22Rv1 (cell line): ENCODE measurements at regions not wholly inside any gene's neighbourhood (a gene's known extent, or its start where the extent isn't known, plus 50 kb on each side); places are given as distances from the start of the nearest gene placed in this dataset.
"Not testable (repeated sequence)": the region's sequence is repeated elsewhere in the genome, so short reads cannot be mapped to it uniquely, and the experiment has no call there.

Source experiments
- H3K27ac ChIP-seq: fragments of 450-650 bp; 2 replicates; pipeline ENCODE4 v1.5.1; 2017
- ZFX ChIP-seq: fragments of 450-650 bp; IDR thresholded peaks from 2 replicates; pipeline ENCODE4 v1.6.1; 2017; ENCODE audit warnings: antibody characterized with exemption, borderline replicate concordance
- TF ChIP-seq, protein P1 (sequence below): fragments of 450-650 bp; IDR thresholded peaks from 2 replicates; pipeline ENCODE4 v1.5.1; 2017; ENCODE audit warnings: mild to moderate bottlenecking

DNA sequence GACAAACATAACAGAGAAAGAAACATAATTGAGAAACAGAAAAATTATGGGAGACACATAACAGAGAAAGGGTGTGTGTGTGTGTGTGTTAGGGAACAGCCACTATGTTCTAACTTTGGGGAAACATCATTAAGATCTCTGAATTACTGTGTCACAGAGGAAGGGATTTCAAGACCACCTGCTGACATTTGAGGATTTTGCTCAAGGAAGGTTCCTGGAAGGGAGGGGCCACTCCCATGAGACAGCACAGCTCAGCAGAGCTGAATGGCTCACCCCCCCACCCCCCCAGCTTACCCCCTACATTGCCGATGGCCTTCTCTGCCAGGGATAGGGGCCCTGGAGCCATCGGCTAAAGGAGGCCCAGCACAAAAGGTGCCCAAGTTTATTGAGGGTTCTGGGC lies 124.6 kb upstream of the ZNF469 start:
- H3K27ac ChIP-seq, result not testable (repeated sequence)

DNA sequence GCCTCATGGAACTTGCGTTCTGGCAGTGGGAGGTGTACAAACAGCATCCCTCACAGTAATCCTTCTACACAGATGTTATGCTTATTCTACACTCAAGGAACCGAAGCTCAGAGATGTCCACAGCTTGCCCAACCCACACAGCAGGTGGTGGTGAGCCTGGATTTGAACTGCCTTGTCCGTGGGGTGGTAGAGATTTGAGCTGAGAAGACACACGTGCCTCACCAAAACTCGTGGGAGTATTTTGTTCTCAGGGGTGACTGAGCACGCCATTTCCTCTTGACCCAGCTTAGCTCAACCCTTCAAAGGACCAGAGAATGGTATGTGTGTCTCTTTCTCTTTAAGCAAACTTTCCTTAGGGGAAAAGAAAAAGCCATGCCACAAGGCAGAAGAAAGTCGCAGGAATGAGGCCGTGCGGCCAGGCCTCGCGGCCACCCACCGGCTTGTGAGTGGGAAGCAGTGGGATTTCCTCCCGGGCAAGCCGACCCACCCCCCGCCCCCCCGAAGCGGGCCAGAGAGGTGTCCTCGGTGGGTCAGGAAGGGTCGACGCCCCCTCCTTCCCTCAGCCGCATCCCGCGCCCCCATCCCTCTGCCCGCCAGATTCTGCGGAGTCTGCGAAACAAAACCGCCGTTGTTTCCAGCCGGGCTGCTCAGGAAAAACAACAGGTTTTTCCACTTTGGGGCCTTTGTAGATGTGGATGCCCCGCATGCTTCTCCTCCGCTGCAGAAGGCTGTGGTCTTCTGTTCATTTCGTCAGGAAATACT lies 123.8 kb upstream of the ZNF469 start:
- not testable (repeated sequence) for H3K27ac ChIP-seq

DNA sequence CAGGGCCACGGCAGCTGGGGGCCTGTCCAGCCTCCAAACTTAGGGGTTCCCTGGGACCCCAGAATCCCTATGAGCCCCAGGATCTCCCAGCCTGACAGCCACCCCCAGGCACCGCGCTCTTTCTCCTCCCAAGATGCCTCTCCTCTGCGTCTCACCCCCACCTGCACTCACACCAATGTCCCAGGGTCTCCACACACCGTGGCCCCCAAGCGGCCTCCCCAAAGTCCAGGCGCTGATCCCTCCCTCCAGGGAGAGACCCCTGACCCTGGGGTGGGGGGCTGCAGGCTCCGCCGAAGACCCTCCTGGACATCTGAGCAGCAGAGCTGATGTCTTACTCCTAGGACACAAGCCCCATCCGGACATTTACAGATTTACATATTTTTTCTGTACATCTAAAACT lies 123.2 kb upstream of the ZNF469 start:
- not testable (repeated sequence) for H3K27ac ChIP-seq

DNA sequence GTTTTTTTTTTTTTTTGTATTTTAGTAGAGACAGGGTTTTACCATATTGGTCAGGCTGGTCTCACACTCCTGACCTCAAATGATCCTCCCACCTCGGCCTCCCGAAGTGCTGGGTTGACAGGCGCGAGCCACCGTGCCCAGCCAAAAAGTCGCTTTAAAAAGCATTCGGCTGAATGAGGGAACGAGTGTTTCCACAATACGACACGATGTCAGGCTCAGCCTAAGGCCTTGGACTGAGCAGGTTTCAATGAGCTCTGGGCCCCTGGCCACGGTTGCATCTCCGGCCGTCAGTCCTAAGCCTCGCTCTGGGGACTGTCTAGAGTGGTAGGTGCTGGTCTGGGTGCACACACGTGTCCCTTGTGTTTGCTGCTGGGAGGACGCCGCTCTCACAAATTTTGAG lies 122.6 kb upstream of the ZNF469 start:
- H3K27ac ChIP-seq, result not testable (repeated sequence)

DNA sequence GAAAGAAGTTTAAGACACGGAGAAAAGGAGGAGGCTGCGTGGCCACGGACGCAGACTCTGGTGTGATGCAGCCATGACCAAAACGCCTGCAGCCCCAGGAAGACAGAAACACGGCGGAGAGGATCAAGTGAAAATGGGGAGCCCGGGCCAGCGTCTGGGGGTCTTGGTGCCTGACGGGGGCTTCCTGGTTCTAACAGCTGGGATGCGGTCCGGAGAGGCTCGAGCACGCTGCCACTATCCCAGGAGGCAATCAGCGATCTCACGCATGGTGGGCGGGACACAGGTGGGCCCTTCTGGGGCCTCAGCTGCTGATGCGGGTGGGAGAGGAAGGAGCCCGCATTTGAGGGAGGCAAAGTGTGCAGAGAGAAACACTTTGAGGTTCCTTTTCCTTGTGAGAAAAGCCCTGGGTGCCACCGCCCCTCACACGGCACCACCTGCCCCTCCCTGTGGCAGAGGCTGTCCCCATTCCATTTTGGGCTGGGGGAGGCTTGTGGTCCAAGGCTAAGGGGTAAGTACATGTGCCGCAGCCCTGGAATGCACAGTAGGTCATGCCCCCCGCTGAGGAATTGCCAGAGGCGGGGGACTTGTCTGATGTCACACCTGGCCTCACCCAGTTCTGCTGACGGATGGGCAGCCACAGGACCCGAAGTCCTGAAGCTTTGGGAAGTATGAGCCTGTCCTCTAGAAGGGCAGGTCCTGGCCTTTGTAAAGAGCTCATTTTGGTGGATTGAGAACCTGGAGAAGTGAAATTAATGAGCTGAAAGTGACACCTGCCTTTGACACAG lies 121.7 kb upstream of the ZNF469 start:
- H3K27ac ChIP-seq, result not testable (repeated sequence)

DNA sequence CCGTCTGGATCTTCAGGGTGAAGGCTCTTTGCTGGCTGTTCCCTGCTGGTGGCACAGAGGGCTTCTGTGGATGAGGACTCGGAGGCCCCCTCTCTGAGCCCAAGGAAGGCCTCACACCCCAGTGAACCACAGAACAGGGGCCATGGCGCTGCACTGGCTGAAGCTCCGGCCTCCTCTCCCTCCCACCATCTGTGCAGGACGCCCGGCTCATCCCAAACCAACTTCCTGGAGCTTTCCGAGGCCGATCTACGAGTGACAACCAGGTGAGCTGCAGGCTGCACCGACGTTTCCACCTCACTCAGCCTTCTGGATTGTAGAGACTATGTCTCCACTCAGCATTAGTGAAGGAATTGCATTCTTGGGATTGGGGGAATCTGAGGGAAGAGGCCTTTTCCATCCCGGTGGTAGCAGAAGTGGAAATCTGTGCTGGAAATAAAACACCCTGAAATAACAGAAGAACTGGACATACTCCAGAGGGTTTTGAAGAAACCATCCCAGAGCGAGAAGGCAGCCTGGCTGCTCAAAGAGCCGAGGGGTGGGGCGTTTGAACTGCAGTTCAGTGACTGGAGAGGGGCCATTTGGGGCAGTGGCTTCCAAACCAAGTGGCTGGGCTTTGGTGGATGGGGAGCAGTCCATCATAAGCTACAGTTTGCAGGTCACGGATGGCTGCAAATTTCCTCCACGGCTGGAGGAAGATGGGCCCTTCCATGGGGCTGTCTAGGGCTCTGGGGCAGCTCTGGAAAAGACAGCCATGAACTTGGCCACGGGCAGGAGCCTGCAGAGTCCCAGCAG lies 120.7 kb upstream of the ZNF469 start:
- H3K27ac ChIP-seq, result not testable (repeated sequence)

DNA sequence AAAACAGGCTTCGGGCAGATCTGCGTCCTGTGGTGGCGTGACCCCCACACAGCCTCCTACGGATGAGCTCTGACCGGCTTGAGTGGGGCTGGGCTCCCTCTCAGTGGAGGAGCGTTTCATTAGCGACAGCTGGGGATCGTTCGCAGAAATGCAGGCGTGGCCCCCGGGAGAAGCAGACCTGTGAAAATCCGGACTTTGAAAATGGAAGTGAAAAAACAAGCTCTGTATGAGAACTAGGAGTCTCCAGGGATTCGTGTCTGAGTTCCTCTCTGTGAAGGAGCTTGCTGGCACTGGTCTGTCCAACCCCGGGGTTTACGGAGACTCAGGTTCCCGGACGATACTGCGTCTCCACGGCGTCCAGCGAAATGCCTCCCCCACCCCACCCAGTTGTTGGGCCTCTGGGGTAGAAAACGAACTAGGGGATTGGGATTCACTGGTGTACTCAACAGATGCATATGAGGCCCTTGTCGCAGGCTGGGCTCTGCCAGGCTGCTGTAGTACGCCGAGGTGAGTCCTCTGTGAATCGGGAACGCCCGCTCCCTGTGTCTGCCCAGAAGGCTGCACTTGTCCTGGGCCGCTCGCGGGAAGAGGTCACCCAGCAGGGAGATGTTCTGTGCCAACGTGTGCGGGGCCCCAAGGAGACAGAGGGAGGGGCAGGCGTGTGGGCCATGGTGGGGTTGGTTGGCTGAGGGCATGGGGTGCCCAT lies 119.7 kb upstream of the ZNF469 start:
- H3K27ac ChIP-seq, result not testable (repeated sequence)

DNA sequence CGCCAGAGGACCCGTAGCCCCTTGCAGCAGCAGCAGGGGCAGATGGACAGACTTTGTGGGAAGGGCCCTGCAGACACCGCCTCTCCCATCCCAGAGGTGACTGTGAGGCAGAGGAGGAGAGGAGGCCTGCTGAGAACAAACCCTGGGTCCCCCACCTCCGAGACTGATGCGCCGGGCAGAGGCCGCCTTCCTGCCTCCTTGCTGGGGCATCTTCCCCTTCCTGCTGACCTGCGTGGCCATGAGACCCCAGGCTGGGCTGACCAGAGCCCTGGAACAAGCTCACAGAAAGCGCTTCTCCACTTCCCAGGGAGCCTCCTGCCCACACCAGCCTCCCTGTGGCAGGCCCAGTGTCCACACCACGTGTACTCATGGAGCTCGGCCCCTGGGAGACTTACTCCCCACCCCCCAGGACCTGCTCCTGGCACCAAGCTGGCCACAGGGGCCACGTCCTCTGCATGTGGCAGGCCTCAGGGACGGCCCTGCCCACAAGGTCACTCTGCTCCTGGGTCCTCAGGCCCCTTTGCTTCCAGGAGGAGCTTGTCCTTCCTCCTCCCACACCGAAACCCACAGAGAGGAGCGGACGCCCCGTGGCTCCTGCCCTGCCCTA lies 119.0 kb upstream of the ZNF469 start:
- H3K27ac ChIP-seq, result not testable (repeated sequence)

DNA sequence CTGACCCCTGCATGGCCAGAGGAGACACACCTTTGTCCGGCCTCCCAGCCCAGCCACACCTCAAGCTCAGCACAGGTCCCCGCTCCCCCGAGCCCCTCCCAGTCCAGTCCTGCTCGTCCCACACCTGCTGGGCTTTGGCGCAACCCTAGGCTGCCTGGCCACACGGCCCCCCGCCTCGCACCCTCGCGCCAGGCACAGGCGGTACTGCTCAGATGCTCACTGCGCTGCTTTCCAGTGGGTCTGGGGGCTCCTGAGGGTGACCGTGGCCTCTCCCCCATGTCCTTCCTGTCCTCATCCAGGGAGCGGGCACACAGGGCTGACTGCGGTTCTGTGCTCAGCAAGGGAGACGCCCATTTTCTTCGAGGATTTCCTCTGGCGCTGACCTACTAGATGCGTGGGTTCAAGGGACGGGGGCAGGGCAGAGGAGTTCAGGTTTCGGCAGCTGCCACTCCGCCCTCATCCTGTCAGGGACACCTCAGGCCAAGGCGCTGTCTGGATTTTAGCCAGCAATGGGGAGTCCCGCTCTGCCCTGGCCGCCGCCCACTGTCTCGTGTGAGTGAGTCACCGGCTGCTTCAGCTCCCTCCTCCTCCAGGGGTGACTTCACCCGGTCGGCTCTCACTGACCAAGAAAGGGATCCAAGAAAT lies 118.0 kb upstream of the ZNF469 start:
- no peak overlapping the region for H3K27ac ChIP-seq
- no peak for TF ChIP-seq ZFX
- TF ChIP-seq, protein P1, sequence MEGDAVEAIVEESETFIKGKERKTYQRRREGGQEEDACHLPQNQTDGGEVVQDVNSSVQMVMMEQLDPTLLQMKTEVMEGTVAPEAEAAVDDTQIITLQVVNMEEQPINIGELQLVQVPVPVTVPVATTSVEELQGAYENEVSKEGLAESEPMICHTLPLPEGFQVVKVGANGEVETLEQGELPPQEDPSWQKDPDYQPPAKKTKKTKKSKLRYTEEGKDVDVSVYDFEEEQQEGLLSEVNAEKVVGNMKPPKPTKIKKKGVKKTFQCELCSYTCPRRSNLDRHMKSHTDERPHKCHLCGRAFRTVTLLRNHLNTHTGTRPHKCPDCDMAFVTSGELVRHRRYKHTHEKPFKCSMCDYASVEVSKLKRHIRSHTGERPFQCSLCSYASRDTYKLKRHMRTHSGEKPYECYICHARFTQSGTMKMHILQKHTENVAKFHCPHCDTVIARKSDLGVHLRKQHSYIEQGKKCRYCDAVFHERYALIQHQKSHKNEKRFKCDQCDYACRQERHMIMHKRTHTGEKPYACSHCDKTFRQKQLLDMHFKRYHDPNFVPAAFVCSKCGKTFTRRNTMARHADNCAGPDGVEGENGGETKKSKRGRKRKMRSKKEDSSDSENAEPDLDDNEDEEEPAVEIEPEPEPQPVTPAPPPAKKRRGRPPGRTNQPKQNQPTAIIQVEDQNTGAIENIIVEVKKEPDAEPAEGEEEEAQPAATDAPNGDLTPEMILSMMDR, result no peak

DNA sequence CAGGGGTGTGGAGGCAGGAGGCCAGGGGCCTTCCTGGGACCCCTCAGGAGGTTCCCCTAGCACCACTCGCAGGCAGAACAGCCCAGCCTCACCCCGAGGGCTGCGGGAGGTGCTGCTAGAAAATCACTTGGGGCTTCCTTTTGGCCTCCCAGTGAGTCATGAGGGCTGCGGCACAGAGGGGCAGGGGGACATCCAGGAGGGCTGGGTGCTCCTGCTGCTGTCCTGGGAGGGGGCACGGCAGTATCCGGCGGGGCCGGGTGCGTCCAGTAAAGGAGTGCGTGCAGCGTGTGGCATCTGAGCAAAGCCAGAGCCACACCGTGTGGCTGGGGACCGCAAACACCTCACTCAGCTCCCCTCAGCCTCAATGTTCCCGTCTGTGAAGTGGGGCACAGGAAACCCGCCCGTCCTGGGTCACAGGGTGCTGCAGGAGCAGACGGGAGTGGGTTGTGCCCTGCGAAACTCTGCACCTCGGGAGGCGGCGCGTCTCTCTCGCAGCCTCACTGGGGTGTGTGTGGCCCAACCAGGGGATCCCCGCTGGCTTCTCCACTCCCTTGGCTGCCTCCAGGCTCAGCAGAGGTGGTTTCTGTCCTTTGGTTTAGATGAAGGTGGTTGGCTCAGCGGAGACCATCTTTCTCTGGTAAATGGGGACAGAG lies 117.3 kb upstream of the ZNF469 start:
- H3K27ac ChIP-seq, result not testable (repeated sequence)

DNA sequence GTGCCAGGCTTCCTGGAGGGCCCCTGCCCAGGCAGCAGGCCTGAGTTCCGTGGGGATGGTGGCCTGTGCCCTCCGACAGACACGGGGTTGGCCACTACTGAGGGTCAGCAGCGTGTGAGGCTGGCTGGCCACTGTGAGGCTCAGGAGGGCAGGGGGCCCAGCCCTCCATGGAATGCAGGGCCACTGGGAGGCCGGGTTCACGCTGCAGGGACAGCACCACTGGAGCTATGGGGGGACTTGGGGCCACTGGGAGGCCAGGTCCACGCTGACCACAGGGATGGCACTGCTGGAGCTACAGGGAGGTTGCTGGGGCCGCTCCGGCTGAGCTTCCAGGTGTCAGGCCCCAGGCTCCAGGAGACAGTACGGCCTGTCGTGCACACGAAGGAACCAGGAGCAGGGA lies 116.7 kb upstream of the ZNF469 start:
- not testable (repeated sequence) for H3K27ac ChIP-seq

DNA sequence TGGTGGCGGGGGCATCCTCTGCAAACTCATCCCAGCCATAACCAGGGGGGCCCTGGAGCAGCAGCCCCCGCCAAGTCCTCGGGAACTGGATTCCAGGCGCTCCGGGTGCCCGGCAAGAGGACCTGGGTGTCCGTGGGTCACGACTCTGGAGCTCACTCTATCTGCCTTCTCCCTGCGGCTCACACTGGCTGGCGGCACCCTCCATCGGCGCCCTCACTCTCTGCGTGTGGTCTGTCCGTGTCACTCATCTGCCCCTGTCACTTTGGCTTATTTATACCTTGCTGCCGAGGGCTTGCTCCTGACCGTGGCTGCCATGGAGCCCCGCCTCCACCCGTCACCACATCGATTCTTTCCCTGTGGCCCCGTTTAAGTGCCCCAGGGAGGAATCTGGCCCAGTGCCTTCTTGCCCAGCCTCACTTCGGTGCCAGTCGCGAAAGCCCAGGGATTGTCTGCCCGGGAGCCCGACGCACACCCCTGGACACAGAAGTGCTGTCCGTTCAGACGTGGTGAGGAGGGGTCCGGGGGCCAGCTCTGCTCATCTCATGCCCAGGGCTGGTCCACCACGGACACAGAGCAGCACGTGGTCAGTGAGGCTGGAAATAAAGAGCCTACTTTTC lies 115.7 kb upstream of the ZNF469 start:
- H3K27ac ChIP-seq, result not testable (repeated sequence)

DNA sequence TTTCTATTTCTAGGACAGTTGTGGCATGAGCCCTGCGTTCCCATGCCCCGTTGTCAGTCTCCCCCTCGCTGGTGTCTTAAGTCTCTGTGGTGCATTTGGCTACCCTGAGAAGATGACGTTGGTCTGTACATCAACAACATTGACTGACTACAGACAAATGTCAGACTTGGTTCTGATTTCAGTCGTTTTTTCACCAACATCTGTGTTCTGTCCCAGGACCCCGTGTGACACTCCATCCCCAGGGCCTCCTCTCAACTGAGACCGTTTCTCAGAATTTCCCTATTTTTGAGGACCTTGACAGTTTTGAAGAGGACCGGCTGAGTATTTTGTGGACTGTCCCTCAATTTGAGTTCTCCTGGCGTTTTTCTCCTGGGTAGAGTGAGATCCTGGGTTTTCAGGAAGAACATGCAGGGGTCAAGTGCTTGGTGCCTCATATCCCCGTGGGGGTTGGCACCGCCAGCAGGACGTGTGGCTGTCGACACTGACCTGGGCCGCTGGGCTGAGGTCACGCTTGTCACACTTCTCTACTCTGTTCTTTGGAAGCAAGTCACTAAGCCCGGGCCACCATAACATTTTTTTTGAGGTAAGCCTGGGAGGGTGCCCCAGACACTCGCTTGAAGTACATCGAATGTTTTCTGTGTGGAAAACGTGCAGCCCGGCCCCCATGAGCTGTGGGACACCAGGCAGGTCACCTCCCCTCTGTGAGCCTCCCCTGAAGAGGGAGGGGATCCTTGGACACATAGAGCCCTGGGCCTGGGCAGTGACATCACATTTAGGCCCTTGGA lies 114.4 kb upstream of the ZNF469 start:
- not testable (repeated sequence) for H3K27ac ChIP-seq

DNA sequence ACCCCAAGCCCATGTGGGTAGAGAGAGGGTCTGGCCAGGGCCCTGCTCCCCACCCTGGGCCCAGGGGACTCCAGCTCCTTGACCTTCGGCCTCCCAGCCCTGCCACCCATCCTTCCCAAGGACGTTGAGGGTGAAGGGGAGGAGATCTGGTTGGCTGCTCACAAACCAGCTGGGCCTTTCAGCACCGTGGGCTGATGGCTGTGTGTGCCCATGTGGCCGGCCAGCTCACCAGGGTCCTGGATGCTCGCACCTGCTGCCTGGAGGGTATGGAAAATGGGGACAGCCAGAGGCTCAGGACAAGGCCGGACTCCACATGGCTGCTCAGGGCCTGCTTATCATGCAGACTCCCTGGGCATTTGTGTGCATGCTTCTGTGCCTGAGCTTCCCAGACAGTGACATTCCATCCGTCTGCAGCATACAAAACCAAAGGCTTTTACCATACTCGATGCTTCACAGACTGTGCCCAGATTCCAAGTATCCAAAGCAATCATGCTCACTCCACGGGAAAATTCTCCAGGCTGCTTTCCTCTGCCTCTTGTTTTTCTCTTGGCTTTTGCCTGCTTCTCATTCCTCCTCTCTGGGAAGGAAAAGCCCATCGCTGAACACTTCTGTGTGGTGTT lies 112.5 kb upstream of the ZNF469 start:
- not testable (repeated sequence) for H3K27ac ChIP-seq

DNA sequence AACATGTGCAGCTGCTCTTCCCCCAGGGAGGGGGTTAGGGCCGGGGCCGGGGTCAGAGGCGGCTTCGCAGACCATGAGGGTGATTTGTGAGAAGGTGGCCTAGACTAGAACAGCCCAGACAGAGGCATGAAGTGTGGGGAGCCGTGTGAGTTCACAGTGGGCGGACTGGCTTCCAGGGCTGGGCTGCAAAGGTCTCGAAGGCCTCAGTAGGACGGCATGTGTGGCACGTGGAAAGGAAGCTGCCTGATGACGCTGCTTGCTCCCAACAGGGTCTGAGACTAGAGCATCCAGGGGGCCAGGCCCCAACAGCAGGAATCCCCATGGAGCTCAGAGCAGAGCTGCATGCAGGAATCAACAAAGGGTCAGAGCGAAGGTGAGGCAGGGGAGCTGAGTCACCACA lies 111.5 kb upstream of the ZNF469 start:
- not testable (repeated sequence) for H3K27ac ChIP-seq

DNA sequence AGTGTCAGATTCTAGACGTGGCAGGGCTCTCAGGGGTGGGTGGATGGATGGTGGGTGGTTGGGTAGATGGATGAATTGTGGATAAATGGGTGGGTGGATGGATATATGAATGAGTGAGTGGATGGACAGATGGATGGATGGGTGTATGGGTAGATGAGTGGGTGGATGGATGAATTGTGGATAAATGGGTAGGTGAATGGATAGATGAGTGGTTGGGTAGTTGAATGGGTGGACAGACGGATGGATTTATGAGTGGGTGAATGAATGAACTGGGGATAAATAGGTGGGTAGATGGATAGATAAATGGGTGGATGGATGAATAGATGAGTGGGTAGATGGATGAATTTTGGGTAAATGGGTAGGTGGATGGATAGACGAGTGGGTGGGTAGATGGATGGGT lies 111.0 kb upstream of the ZNF469 start:
- H3K27ac ChIP-seq, result not testable (repeated sequence)

DNA sequence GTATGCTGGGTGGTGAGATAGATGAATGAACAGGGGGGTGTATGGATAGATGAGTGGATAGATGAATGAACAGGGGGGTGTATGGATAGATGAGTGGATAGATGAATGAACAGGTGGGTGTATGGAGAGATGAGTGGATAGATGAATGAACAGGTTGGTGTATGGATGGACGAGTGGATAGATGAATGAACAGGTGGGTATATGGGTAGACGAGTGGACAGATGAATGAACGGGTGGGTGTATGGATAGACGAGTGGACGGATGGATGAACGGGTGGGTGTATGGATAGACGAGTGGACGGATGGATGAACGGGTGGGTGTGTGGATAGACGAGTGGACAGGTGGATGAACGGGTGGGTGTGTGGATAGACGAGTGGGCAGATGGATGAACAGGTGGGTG lies 110.3 kb upstream of the ZNF469 start:
- not testable (repeated sequence) for H3K27ac ChIP-seq
